ENCODE measurements at regions not wholly inside any gene's neighbourhood (a gene's known extent, or its start where the extent isn't known, plus 50 kb on each side); places are given as distances from the start of the nearest gene placed in this dataset.

- intact Hi-C loops (cut with DNase I), result no loop called here
- TF ChIP-seq CTCF (IDR thresholded peaks at IDR 0.05), result no peak
- 71 to 84% methylated on average over 2 of the region's 2 CpGs for WGBS, 2 donors
These were observed 59.5 kb upstream of the SFMBT2 start for GRCh38 chr10:7470371-7470770.

GRCh38 chr10:7467031-7467667 lies 56.3 kb upstream of the SFMBT2 start:
- no peak for TF ChIP-seq CTCF (IDR thresholded peaks at IDR 0.05)
- intact Hi-C loops (cut with DNase I), result no loop called here
- H3K27me3 ChIP-seq, result peaks cover 0 to 2% (median 0%) of the 10 kb centered on the region in 7 donors
- H3K27ac ChIP-seq, result no peak overlapping the region
- no peak overlapping the region for H3K4me3 ChIP-seq
- H3K36me3 ChIP-seq, result no peaks in the 10 kb centered on the region
- DNase-seq (no peak), ATAC-seq (peak in 1 of 8 donors; percentile 62)
- H3K4me1 ChIP-seq, result peaks cover 0 to 15% (median 0%) of the 10 kb centered on the region in 9 donors
- WGBS, 2 donors, result 56 to 61% methylated on average over 7 of the region's 7 CpGs
- no peaks in the 10 kb centered on the region for H3K9me3 ChIP-seq

More at GRCh38 chr10:7470371-7470770, 59.5 kb upstream of the SFMBT2 start:
- no peak for DNase-seq
- H3K27ac ChIP-seq, result no peak overlapping the region
- H3K9me3 ChIP-seq, result no peaks in the 10 kb centered on the region
- H3K36me3 ChIP-seq, result no peaks in the 10 kb centered on the region
- H3K4me3 ChIP-seq, result no peak overlapping the region
- no peak for ATAC-seq
- H3K27me3 ChIP-seq, result peaks cover 0 to 5% (median 0%) of the 10 kb centered on the region in 7 donors
- H3K4me1 ChIP-seq, result peaks cover 0 to 21% (median 4%) of the 10 kb centered on the region in 9 donors

- no peak overlapping the region for H3K27ac ChIP-seq
- intact Hi-C loops (cut with DNase I), result no loop called here
- H3K27me3 ChIP-seq, result peaks cover 0 to 9% (median 0%) of the 10 kb centered on the region in 7 donors
- TF ChIP-seq CTCF (IDR thresholded peaks at IDR 0.05), result no peak
- H3K36me3 ChIP-seq, result no peaks in the 10 kb centered on the region
- 74 to 82% methylated on average over 8 of the region's 8 CpGs for WGBS, 2 donors
- ATAC-seq, result no peak
- no peak for DNase-seq
- H3K9me3 ChIP-seq, result no peaks in the 10 kb centered on the region
- peaks cover 0 to 2% (median 0%) of the 10 kb centered on the region in 9 donors for H3K4me1 ChIP-seq
- H3K4me3 ChIP-seq, result no peak overlapping the region
These were observed 53.9 kb upstream of the SFMBT2 start for GRCh38 chr10:7464691-7465090.

All from heart right ventricle (tissue), 16 donors.